Fibroblast of lung (primary cell): ENCODE measurements at regions not wholly inside any gene's neighbourhood (a gene's known extent, or its start where the extent isn't known, plus 50 kb on each side); places are given as distances from the start of the nearest gene placed in this dataset.

Experiments used
- DNase-seq, 2 donors: peaks; one replicate each; pipeline versions ENCODE4 v3.0.0 to v3.0.0-alpha.2; 2010; ENCODE audit warnings: low read depth in 2 of 2
- H2AFZ ChIP-seq: 2 replicates; pipeline ENCODE4 v1.5.1; 2012; ENCODE audit warnings: low read length, control low read depth, inconsistent platforms
- H3K27ac ChIP-seq: 2 replicates; pipeline ENCODE4 v1.5.1; 2011; ENCODE audit warnings: low read length, control low read depth; ENCODE audit not compliant: insufficient read depth
- H3K27me3 ChIP-seq: 2 replicates; pipeline ENCODE4 v1.5.1; 2011; ENCODE audit warnings: mild to moderate bottlenecking, low read length; ENCODE audit not compliant: control insufficient read depth, insufficient read depth
- H3K36me3 ChIP-seq: 2 replicates; pipeline ENCODE4 v1.5.1; 2011; ENCODE audit warnings: low read length; ENCODE audit not compliant: control insufficient read depth, insufficient read depth
- H3K4me1 ChIP-seq: 2 replicates; pipeline ENCODE4 v1.5.1; 2011; ENCODE audit warnings: low read length; ENCODE audit not compliant: control insufficient read depth, insufficient read depth; ENCODE audit errors: extremely low read depth
- H3K4me2 ChIP-seq: 2 replicates; pipeline ENCODE4 v1.5.1; 2011; ENCODE audit warnings: low read length, control low read depth; ENCODE audit not compliant: insufficient read depth; ENCODE audit errors: extremely low read depth
- H3K4me3 ChIP-seq, 4 experiments: fragments of 200-600 bp in 1 of 4; sonication (generic) in 1 of 4; replicated peaks in 1 of 4; 2 replicates each; pipeline ENCODE4 v1.5.1; 2011 to 2016; ENCODE audit warnings: low read length in 4 of 4, low read depth in 3 of 4, mild to moderate bottlenecking in 3 of 4, control low read depth in 2 of 4, inconsistent platforms in 1 of 4, mixed read lengths in 1 of 4; ENCODE audit not compliant: insufficient read depth in 1 of 4; ENCODE audit errors: control extremely low read depth in 1 of 4
- H3K79me2 ChIP-seq: 2 replicates; pipeline ENCODE4 v1.5.1; 2012; ENCODE audit warnings: mild to moderate bottlenecking, low read length, inconsistent platforms; ENCODE audit not compliant: control insufficient read depth, insufficient read depth
- H3K9ac ChIP-seq: 2 replicates; pipeline ENCODE4 v1.5.1; 2011; ENCODE audit warnings: mild to moderate bottlenecking, low read length, control low read depth; ENCODE audit not compliant: insufficient read depth
- H3K9me3 ChIP-seq: 2 replicates; pipeline ENCODE4 v1.5.1; 2012; ENCODE audit warnings: low read depth, low read length; ENCODE audit not compliant: control insufficient read depth, insufficient read depth
- H4K20me1 ChIP-seq: 2 replicates; pipeline ENCODE4 v1.5.1; 2011; ENCODE audit warnings: low read length; ENCODE audit not compliant: control insufficient read depth, insufficient read depth; ENCODE audit errors: extremely low read depth
- CTCF ChIP-seq, 2 donors: IDR thresholded peaks in 1 of 2; conservative IDR thresholded peaks in 1 of 2; 1 replicate in 1 of 2; 2 replicates in 1 of 2; pipeline ENCODE4 v1.5.1; 2011 to 2012; ENCODE audit warnings: low read length in 2 of 2, control low read depth in 1 of 2, inconsistent platforms in 1 of 2, low read depth in 1 of 2, mild to moderate bottlenecking in 1 of 2
- EZH2 ChIP-seq: IDR thresholded peaks from 2 replicates; pipeline ENCODE4 v1.5.1; 2012; ENCODE audit warnings: low read length, control low read depth, mild to moderate bottlenecking; ENCODE audit errors: missing control alignments

GRCh38 chr6:139580592-139581484 lies 206.4 kb upstream of the CITED2 start:
- Histone ChIP-seq H3K4me2 (no peak overlapping the region), H4K20me1 (no peaks in the 10 kb centered on the region), H3K4me3 (no peak overlapping the region), H3K79me2 (no peaks in the 10 kb centered on the region), H3K4me1 (peaks cover 20% of the 10 kb centered on the region), H3K36me3 (no peaks in the 10 kb centered on the region), H3K27me3 (no peaks in the 10 kb centered on the region), H3K9ac (no peak overlapping the region), H3K9me3 (no peaks in the 10 kb centered on the region), H2AFZ (no peak overlapping the region), H3K27ac (no peak overlapping the region)
- no peak for DNase-seq
- TF ChIP-seq EZH2 (no peak), CTCF (conservative IDR thresholded peaks at IDR 0.05 in 1 of 2, IDR thresholded peaks at IDR 0.05 in 1 of 2; ENCODE audit: low read depth in 1 of 2, low read length in 2 of 2) (no peak)

GRCh38 chr6:139577763-139578604 lies 203.5 kb upstream of the CITED2 start:
- Histone ChIP-seq H3K79me2 (no peaks in the 10 kb centered on the region), H4K20me1 (no peaks in the 10 kb centered on the region), H3K9me3 (no peaks in the 10 kb centered on the region), H3K4me2 (peak overlapping the region; percentile 54), H3K36me3 (no peaks in the 10 kb centered on the region), H3K27ac (peak overlapping the region; percentile 85), H3K9ac (peak overlapping the region; percentile 25), H3K4me3 (no peak overlapping the region), H2AFZ (peak overlapping the region; percentile 11), H3K4me1 (peaks cover 20% of the 10 kb centered on the region), H3K27me3 (no peaks in the 10 kb centered on the region)
- no peak for TF ChIP-seq CTCF (conservative IDR thresholded peaks at IDR 0.05 in 1 of 2, IDR thresholded peaks at IDR 0.05 in 1 of 2; ENCODE audit: low read depth in 1 of 2, low read length in 2 of 2)
- no peak for TF ChIP-seq EZH2
- peak; percentile 92 to 94 for DNase-seq

- Histone ChIP-seq H3K9ac (peak overlapping the region; percentile 25), H3K27ac (peak overlapping the region; percentile 85), H3K9me3 (no peaks in the 10 kb centered on the region), H2AFZ (no peak overlapping the region), H3K79me2 (no peaks in the 10 kb centered on the region), H4K20me1 (no peaks in the 10 kb centered on the region), H3K36me3 (no peaks in the 10 kb centered on the region), H3K4me1 (peaks cover 17% of the 10 kb centered on the region), H3K27me3 (no peaks in the 10 kb centered on the region), H3K4me2 (peak overlapping the region; percentile 37), H3K4me3 (no peak overlapping the region)
- TF ChIP-seq CTCF (conservative IDR thresholded peaks at IDR 0.05 in 1 of 2, IDR thresholded peaks at IDR 0.05 in 1 of 2; ENCODE audit: low read depth in 1 of 2, low read length in 2 of 2) (no peak), EZH2 (no peak)
- DNase-seq, result peak in 1 of 2 donors; percentile 70
Measured at GRCh38 chr6:139577124-139577762, 202.8 kb upstream of the CITED2 start.
